DOHH2 (cell line): ENCODE measurements at regions not wholly inside any gene's neighbourhood (a gene's known extent, or its start where the extent isn't known, plus 50 kb on each side); places are given as distances from the start of the nearest gene placed in this dataset.
"Not testable (repeated sequence)": the region's sequence is repeated elsewhere in the genome, so short reads cannot be mapped to it uniquely, and the experiment has no call there.

Experiments
- H3F3A ChIP-seq: fragments of 200-600 bp; sonication (generic), shearing (Covaris generic); 2 replicates; pipeline ENCODE4 v1.6.0; 2016; ENCODE audit warnings: antibody characterized with exemption, mild to moderate bottlenecking; ENCODE audit not compliant: control insufficient read depth, insufficient read depth
- H3K27ac ChIP-seq: fragments of 200-600 bp; sonication (generic); 2 replicates; pipeline ENCODE4 v1.5.1; 2014; ENCODE audit warnings: low read depth, mild to moderate bottlenecking, low read length, moderate library complexity
- H3K27me3 ChIP-seq: fragments of 200-600 bp; sonication (generic); 2 replicates; pipeline ENCODE4 v1.6.1; 2014; ENCODE audit warnings: mild to moderate bottlenecking, low read length, mixed read lengths; ENCODE audit not compliant: control insufficient read depth
- H3K36me3 ChIP-seq: fragments of 200-600 bp; sonication (generic); 2 replicates; pipeline ENCODE4 v1.6.1; 2014; ENCODE audit warnings: mild to moderate bottlenecking, low read length, moderate library complexity, mixed read lengths; ENCODE audit not compliant: control insufficient read depth
- H3K4me1 ChIP-seq: fragments of 200-600 bp; sonication (generic); 2 replicates; pipeline ENCODE4 v1.6.1; 2014; ENCODE audit warnings: mild to moderate bottlenecking, low read length, mixed read lengths; ENCODE audit not compliant: control insufficient read depth
- H3K4me2 ChIP-seq: fragments of 200-600 bp; sonication (generic); 2 replicates; pipeline ENCODE4 v1.6.0; 2014; ENCODE audit warnings: mild to moderate bottlenecking, low read length, moderate library complexity
- H3K4me3 ChIP-seq: fragments of 200-600 bp; sonication (generic); 2 replicates; pipeline ENCODE4 v1.5.1; 2014; ENCODE audit warnings: mild to moderate bottlenecking, low read length, mixed read lengths
- H3K79me2 ChIP-seq: fragments of 200-600 bp; sonication (generic); 2 replicates; pipeline ENCODE4 v1.6.1; 2014; ENCODE audit warnings: mild to moderate bottlenecking, low read length, mixed read lengths; ENCODE audit not compliant: control insufficient read depth
- H3K9me2 ChIP-seq: fragments of 200-600 bp; sonication (generic); replicated peaks from 2 replicates; pipeline ENCODE4 v1.6.1; 2014; ENCODE audit warnings: mild to moderate bottlenecking, low read length, mixed read lengths; ENCODE audit not compliant: control insufficient read depth
- H3K9me3 ChIP-seq: fragments of 200-600 bp; sonication (generic); 2 replicates; pipeline ENCODE4 v1.6.1; 2014; ENCODE audit warnings: antibody characterized with exemption, low read length, mixed read lengths; ENCODE audit not compliant: control insufficient read depth, insufficient read depth
- H4K20me1 ChIP-seq: fragments of 200-600 bp; sonication (generic); 2 replicates; pipeline ENCODE4 v1.6.0; 2014; ENCODE audit warnings: low read depth, mild to moderate bottlenecking, antibody characterized with exemption, low read length, moderate library complexity; ENCODE audit not compliant: control insufficient read depth, insufficient read depth
- EZH2phosphoT487 ChIP-seq: fragments of 200-600 bp; sonication (generic); IDR thresholded peaks from 2 replicates; pipeline ENCODE4 v1.6.1; 2017; ENCODE audit warnings: borderline replicate concordance, mild to moderate bottlenecking, antibody characterized with exemption, low read length, moderate library complexity, mixed read lengths
- TF ChIP-seq, protein P1 (sequence below): fragments of 200-600 bp; sonication (generic); IDR thresholded peaks from one replicate; pipeline ENCODE4 v1.5.1; 2014; ENCODE audit warnings: antibody characterized with exemption, mild to moderate bottlenecking, low read depth, low read length; ENCODE audit not compliant: poor library complexity, severe bottlenecking

DNA sequence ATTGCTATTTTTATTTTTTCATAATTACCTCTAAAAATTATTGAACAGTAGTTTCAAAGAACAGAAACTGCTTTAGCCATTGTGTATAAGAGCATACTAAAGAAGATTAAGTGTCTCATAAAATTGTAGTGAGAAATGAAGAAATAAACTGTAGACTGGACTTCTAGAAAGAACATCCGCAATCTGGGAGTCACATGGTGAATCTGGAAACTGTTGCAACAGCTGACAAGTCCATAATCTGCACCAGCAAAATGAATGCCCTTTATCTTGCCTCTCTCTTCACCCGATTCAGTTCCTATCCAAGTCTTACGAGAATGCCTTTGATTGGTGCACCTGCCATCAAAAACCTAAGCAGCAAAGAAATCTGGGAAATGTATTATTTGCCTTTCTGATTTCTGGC is 312.9 kb downstream of the NAF1 start:
- no peak for TF ChIP-seq EZH2phosphoT487
- TF ChIP-seq, protein P1, sequence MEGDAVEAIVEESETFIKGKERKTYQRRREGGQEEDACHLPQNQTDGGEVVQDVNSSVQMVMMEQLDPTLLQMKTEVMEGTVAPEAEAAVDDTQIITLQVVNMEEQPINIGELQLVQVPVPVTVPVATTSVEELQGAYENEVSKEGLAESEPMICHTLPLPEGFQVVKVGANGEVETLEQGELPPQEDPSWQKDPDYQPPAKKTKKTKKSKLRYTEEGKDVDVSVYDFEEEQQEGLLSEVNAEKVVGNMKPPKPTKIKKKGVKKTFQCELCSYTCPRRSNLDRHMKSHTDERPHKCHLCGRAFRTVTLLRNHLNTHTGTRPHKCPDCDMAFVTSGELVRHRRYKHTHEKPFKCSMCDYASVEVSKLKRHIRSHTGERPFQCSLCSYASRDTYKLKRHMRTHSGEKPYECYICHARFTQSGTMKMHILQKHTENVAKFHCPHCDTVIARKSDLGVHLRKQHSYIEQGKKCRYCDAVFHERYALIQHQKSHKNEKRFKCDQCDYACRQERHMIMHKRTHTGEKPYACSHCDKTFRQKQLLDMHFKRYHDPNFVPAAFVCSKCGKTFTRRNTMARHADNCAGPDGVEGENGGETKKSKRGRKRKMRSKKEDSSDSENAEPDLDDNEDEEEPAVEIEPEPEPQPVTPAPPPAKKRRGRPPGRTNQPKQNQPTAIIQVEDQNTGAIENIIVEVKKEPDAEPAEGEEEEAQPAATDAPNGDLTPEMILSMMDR, result no peak
- Histone ChIP-seq H3K79me2 (no peaks in the 10 kb centered on the region), H3K27me3 (no peaks in the 10 kb centered on the region), H3K4me3 (no peak overlapping the region), H3K36me3 (no peaks in the 10 kb centered on the region), H3K4me1 (no peaks in the 10 kb centered on the region), H3K27ac (no peak overlapping the region), H3K9me3 (no peaks in the 10 kb centered on the region), H3K9me2 (no peaks in the 10 kb centered on the region), H3K4me2 (no peak overlapping the region), H4K20me1 (no peaks in the 10 kb centered on the region), H3F3A (no peaks in the 10 kb centered on the region)

DNA sequence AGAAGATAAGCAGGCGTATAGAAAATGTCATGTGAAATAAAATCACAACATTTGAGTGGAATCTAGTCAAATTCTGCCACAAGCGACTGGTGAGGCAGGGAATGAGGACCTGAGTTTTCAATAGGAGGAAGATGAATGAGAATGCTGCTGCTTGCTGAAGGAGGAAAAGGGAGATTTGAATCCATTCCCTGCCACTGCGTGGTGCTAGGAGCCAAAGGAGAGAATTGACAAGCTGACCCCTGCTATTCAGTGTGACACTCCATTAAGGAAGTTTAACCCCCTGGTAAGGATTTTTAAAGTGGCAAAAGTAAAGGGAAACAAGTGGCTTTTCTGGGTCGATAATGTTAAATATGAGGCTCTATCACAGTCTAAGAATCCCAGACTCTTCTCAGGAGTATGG is 314.0 kb downstream of the NAF1 start:
- no peak overlapping the region for H3K27ac ChIP-seq
- H3K9me3 ChIP-seq, result no peaks in the 10 kb centered on the region
- H3K4me2 ChIP-seq, result no peak overlapping the region
- no peaks in the 10 kb centered on the region for H3K27me3 ChIP-seq
- no peaks in the 10 kb centered on the region for H3K4me1 ChIP-seq
- no peaks in the 10 kb centered on the region for H3F3A ChIP-seq
- no peaks in the 10 kb centered on the region for H3K9me2 ChIP-seq
- no peaks in the 10 kb centered on the region for H3K79me2 ChIP-seq
- no peak overlapping the region for H3K4me3 ChIP-seq
- no peaks in the 10 kb centered on the region for H3K36me3 ChIP-seq
- H4K20me1 ChIP-seq, result no peaks in the 10 kb centered on the region
- no peak for TF ChIP-seq EZH2phosphoT487
- TF ChIP-seq, protein P1, result no peak

DNA sequence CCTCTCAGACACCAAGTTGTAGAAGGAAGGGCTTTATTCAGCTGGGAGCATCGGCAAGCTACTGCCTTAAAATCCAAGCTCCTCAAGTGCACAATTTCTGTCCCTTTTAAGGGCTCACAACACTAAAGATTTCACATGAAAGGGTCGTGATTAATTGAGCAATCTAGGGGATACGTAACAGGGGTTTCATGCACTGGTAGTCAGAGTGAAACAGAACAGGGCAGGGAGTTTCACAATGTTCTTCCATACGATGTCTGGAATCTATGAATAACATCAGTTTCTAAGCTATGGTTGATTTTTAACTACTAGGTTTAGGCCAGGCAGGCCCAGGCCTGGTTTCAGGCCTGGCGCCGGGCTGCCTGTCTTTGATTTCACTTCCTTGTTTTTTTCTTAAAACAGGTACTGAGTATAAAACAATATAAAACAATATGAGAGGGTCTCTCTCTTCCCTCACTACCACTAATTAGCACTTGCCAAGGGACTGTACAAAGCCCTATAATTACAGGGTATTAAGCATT is 315.4 kb downstream of the NAF1 start:
- H3K79me2 ChIP-seq, H3K4me3 ChIP-seq, H3K27me3 ChIP-seq, H3K9me3 ChIP-seq, H3F3A ChIP-seq, H3K9me2 ChIP-seq, H3K4me2 ChIP-seq, H3K27ac ChIP-seq, H3K4me1 ChIP-seq, H4K20me1 ChIP-seq, H3K36me3 ChIP-seq: not testable (repeated sequence)

DNA sequence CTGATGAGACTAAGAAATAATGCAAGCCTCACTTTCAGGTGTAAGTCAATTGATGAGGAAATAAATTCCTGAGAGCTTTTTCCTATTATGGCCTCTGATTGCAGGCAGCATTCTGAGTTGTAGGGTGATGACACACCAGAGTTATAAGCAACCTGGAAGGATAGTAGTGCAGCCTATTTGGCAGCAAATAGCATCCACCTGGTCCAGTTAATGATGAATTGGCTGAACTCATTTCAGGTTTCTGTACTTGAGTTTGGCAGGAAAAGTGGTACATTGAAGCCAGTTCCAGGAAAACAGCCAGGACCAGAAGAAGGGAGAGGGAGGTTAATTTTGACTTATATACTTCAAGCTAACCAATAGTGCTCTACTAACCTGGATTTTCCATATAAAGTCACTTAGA is 316.8 kb downstream of the NAF1 start:
- Histone ChIP-seq H3K9me3 (no peaks in the 10 kb centered on the region), H3K4me1 (no peaks in the 10 kb centered on the region), H3K9me2 (no peaks in the 10 kb centered on the region), H3K27me3 (no peaks in the 10 kb centered on the region), H3K36me3 (no peaks in the 10 kb centered on the region), H3K4me3 (no peak overlapping the region), H4K20me1 (no peaks in the 10 kb centered on the region), H3F3A (no peaks in the 10 kb centered on the region), H3K4me2 (no peak overlapping the region), H3K79me2 (no peaks in the 10 kb centered on the region), H3K27ac (no peak overlapping the region)
- no peak for TF ChIP-seq EZH2phosphoT487
- TF ChIP-seq, protein P1, result no peak
